Stimulated activated CD4-positive, alpha-beta T cell treated with anti-CD3 and anti-CD28 coated beads, Interleukin-12 subunit alpha, Interleukin-12 subunit beta, amount 100 ng/mL, for 24 hours (primary cell): ENCODE measurements at regions not wholly inside any gene's neighbourhood (a gene's known extent, or its start where the extent isn't known, plus 50 kb on each side); places are given as distances from the start of the nearest gene placed in this dataset.

ENCODE experiments used
- DNase-seq, 2 experiments: peaks; one replicate each; pipeline ENCODE4 v3.0.0-alpha.2; 2020; ENCODE audit warnings: low read depth in 2 of 2

DNA sequence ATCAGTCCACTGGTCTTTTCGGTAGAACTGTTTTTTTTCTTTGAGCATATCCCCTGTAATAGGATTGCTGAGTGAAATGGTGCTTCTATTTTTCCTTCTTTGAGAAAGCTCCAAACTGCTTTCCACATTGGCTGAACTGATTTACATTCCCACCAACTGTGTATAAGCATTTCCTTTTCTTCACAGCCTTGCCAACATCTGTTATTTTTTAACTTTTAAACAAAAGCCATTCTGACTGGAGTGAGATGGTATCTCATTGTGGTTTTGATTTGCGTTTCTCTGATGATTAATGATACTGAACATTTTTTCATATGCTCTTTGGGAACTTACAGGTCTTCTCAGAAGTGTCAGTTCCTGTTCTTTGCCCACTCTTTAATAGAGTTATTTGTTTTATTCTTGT, 764.7 kb downstream of the MTRR start:
- DNase-seq = no peak

GRCh38 chr5:8634219-8634618, 765.3 kb downstream of the MTRR start:
- no peak for DNase-seq

DNA sequence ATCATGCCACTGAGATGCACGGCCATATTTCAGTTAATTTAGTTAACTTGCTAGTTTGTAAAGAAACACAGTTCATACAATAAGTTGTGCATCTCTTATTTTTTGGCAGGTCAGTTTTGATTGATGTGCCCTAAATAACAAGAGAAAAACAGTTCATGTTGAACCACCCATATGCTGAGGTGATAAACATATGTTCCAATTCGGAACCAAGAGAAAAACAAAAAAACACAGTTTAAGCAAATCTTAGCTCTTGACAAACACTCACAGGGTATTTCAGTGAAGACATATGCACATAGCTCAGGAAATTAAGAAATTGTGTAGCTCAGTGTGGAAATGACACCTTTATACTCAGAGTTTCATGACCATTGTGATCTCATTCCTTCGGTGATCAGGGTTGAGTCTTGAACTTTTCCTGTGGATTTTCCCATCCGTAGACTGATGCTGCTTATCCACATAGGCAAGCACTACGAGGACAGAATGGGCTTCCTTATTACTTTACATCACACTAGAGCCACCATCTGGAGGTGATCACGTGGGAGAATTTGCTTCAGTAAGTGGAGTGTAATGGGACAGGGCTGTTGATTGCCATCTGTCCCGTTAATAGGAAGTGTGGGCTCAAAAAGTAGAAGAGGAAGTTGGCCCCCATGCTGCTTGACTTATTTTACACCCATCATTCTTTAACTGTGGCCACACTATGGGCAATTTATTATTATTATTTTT, 773.0 kb downstream of the MTRR start:
- no peak for DNase-seq

DNA sequence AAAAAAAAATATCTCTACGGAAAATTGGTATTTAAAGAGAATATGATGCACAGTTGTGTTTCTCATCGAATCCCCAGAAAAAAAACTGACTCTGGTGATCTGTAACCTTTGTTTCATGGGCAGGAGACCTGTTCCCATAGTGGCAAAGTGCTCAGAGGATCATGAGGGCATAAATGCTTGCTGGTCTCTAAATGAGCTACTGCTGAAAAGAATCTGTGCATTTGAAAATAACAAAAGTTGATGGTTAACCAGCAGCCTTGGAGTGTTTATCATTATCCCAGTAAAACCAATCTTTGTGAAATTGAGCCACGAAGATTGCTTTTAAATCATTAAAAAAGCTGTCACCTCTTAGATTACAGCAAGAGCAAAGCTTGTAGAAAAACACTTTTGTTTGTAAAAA, 775.4 kb downstream of the MTRR start:
- DNase-seq = no peak

DNA sequence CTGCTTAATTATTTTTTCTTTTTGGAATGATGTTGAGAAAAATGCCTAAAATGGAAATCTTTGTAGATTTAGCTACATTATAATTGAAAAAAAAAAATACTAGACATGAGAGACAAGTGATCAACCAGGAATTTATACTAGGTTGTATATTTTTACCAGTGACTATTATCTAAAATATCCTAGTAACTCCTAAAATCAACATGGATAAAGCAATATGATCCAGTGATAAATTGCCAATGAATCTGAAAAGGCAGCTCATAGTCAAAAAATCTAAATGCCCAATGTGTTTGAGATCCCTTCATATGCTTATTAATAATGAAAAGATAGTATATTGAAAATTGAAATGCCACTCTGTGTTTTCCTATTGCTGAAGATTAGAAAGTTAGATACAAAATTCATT, 778.2 kb downstream of the MTRR start:
- DNase-seq = no peak

DNA sequence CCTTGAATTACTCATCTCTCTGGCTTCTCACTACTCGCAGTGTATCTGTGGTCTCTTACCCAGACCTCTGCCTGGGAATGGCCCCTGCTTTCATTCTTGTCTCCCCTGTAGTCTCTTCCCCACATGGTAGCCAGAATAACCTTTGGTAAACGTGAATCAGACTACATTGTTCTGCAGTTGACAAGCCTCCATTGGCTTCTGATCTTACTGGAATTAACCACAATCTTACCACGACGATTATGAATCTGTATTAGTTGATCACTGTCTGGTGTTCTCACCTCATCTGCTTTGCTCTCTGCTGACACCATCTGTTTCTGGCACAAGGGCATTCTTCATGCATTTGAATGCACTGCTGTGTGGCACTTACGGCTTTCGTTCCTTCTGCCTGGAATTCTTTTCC, 781.2 kb downstream of the MTRR start:
- no peak for DNase-seq

DNA sequence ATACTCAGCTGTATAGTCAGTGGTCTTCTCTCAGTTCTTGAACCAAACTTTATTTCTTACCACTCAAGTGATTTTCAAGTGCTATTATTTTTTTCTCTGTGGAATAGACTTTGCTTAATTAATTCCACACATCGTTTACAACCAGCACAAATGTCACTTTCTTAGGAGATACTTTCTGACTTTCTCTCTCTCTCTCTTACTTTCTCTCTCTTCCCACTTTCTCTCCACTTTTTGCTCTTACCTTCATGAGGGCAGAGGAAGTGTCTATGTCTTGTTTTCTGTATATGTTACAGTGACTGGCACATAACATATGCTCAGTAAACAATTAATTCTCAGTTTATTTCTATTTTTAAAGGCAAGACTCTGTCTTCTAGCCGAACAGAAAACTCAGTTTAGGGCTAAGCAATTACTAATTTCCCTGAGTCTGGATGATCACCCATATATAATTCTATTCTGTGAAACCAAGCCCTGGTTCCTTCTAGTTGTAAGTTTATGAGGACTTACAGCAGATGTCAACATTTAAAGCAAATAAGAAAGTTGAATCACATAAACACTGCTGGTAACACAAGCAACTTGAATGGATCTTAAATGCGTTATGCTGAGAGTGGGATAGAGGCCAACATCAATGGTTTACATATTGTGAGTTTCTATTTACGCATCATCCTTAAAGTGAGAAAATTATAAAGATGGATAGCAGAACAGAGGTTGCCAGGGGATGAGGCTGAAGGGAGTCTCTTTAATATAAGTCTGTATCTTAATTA, 791.4 kb downstream of the MTRR start:
- no peak for DNase-seq

DNA sequence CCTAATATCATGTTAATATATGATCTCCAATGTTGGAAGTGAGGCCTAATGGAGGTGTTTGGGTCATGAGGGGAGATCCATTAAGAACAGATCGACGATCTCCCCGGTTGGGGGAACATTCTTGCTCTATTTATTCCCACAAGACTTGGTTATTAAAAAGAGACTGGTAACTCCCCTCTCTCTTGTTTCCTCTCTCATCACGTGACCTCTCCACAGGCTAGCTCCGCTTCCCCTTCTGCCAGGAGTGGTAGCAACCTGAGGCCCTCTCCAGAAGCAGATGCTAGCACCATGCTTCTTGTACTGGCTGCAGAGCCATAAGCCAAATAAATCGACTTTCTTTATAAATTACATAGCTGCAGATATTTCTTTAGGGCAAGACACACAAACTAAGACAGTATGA, 794.4 kb downstream of the MTRR start:
- no peak for DNase-seq

- DNase-seq = no peak
Measured at GRCh38 chr5:8675182-8675581, 806.2 kb downstream of the MTRR start.

DNA sequence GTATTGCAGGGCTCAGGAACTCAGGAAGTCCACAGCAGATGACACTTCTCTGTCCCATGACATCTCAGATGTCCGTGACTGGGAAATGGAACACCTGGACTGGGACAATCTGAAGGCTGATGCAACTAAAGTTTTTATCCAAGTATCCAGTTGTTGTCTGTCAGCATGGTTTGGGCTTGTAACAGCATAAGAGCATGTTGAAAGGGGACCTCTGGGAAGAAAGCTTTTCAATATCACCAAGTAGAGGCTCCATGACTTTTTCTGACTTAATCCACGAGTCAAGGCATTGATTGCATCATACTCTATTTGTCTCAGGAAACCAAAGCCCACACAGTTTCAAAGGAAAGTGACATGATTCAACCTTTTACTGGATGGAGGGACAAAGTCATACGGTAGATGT, 807.7 kb downstream of the MTRR start:
- no peak for DNase-seq

DNA sequence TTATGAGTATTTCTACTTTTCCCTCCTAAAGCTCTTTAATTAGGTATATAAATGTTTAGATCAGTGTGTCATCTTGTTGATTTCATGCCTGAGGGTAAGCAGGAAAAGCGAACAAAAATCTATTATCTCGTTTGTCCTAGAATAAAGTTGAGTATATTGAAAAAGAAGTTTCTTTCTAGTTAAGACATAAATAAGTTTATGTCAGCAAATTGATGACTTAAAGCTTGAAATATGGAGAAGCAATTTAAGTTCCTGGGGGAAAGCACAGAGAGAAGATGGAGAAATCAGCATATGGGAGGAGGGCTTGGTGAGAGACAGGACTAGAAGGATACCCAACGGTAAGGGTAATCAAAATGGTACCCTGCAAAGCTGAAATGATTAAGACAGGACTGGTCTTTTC, 813.4 kb downstream of the MTRR start:
- no peak for DNase-seq

- DNase-seq = no peak
Measured at GRCh38 chr5:8683496-8683895, 814.5 kb downstream of the MTRR start.

- DNase-seq = no peak
Measured at GRCh38 chr5:8685704-8686103, 816.8 kb downstream of the MTRR start.

DNA sequence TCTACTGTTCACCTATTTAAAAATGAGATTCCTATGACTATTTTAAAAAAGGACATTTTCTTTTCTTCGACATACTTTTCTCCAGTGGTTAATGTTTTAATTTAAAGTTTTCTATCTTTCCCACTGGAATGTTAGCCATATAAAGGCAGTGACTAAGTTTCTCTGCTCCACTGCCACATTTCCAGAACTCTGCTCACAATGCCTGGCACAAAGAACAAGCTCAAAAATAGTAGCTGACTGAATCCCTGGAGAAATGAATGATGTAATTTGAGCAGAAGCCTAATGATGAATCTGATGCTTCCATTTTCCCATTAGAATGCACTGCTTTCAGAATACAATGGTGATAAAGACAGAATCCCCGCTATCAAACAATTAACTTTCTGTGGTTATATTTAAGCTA, 817.8 kb downstream of the MTRR start:
- DNase-seq = no peak

GRCh38 chr5:8689773-8690172, 820.8 kb downstream of the MTRR start:
- DNase-seq = no peak

- no peak for DNase-seq
Measured at GRCh38 chr5:8691221-8691620, 822.3 kb downstream of the MTRR start.

- no peak for DNase-seq
Measured at GRCh38 chr5:8693341-8693844, 824.4 kb downstream of the MTRR start.

DNA sequence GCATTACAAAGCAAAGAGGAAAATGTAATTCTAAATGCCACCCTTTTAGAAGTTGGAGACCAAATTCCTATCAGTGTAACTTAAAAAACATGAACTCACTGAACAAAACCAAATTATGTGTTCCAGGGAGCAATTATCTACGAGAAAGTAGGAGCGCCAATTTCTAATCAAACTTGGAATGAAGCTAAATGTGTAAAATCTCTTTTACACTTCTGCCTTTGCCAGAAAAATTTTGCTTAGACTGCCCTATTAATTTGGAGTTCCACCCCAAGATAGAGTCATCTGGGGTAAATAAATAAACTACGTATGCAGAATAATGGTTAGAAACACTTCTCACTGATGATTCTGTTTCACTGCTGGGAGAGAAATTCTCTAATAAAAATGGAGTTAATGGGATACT, 825.6 kb downstream of the MTRR start:
- DNase-seq = no peak

DNA sequence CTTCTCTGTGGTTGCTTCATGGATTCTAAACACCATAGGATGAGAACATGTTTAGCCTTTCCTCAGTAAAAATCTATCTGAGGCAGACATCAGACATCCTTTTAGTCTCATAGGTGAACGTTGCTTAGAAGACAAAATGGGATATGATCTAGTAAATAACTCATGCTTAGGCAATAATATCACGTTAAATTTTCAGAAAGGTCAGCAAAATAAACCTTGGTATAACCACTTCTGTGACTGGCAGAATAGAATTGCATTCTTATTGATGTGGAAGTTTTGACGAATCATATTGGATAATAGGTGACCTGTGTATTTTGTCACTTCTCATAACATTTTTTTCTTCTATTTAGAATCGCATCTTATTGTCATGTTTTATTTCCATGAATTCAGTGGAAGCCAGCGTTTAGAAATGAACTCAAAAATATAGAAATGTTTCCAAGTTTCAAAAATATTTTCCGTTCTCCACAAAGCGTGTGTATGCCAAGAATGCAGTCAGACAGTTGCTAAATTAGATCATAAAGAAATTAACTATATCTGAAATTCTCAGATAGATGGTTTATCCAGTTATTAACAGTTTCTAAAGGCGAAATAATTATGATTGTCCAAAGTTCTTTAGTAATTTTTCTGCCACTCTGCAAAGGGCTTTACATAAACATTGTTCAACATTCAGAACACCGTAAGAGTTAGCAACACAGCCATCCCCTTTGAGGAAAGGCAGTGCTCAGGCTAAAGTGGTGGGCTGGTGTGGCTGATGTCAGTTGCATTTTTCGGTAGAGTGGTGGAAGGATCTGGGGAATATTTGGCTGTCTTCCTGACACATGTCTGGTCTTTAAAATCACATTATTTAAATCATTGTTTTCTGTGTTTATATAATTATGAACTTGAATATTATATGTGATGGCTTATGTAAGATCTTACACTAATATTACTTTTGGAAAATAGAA, 827.2 kb downstream of the MTRR start:
- no peak for DNase-seq

DNA sequence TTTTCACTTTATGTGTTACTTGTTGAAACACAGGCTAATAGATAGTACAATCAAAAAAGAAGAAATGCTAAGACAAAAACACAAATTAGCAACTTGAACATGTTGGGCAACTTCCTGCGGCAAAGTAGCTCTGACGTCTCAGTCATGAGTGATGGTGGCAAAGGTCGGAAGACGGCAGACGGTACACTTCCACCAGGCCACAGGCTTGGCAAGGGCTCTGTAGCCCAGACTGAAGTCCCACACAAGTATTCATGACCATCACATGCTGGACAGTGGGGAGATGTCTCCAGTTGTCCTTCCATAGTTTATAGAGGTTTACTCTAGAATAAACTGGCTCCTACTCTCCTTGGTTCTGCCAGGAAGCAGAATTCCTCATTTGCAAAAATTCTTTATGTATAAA, 831.3 kb downstream of the MTRR start:
- no peak for DNase-seq

- no peak for DNase-seq
Measured at GRCh38 chr5:8700671-8701070, 831.7 kb downstream of the MTRR start.

- no peak for DNase-seq
Measured at GRCh38 chr5:8701251-8701650, 832.3 kb downstream of the MTRR start.
